Upper lobe of right lung (tissue), 1 donor: ENCODE measurements at regions not wholly inside any gene's neighbourhood (a gene's known extent, or its start where the extent isn't known, plus 50 kb on each side); places are given as distances from the start of the nearest gene placed in this dataset.

Experiments used
- ATAC-seq: fragments of 200-7000 bp; cut with Tn5 transposase; one replicate; pipeline ENCODE4 v1.9.1; 2020; ENCODE audit warnings: mild to moderate bottlenecking, moderate library complexity
- DNase-seq: peaks from one replicate; pipeline ENCODE4 v3.0.0-alpha.2; 2020
- H3K27ac ChIP-seq: fragments of 200-600 bp; one replicate; pipeline ENCODE4 v1.8.0; 2022
- H3K27me3 ChIP-seq: fragments of 200-600 bp; one replicate; pipeline ENCODE4 v1.8.0; 2022; ENCODE audit warnings: mild to moderate bottlenecking
- H3K36me3 ChIP-seq: fragments of 200-600 bp; one replicate; pipeline ENCODE4 v1.8.0; 2022
- H3K4me1 ChIP-seq: fragments of 200-600 bp; one replicate; pipeline ENCODE4 v1.8.0; 2022
- H3K4me3 ChIP-seq: fragments of 200-600 bp; one replicate; pipeline ENCODE4 v1.8.0; 2022; ENCODE audit warnings: mild to moderate bottlenecking
- H3K9me3 ChIP-seq: fragments of 200-600 bp; one replicate; pipeline ENCODE4 v1.8.0; 2022
- intact Hi-C: fragments of 100-400 bp; cut with DNase I; formaldehyde crosslinking; loops from one replicate; pipeline ENCODE4 v1.11.0; 2022
- TF ChIP-seq, protein P1 (sequence below): fragments of 200-600 bp; IDR thresholded peaks from one replicate; pipeline ENCODE4 v1.8.0; 2022; ENCODE audit warnings: antibody characterized with exemption
- donor health status: DM: no; HTN: yes; CAD: no; lungs with severe emphysema.

DNA sequence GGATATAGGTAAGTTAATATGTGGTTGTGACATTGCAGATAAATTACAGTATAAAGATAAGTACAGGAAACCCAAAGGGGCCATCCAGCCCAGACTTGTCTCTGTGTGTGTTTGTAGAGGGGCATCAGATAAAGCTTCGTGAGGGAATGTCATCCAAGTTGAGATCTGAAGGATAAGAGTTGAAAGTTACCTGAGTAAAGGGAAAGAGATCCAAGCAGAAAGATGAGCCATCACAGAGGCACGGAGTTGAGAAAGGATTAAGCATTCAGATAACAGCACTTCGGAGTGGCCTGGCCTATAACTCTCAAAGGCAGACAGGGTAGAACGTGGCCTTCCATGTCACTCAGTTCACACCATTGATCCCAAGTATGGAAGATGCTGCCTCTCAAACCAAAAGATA is 749.1 kb downstream of the ADGRL2 start:
- H3K27ac ChIP-seq = no peak overlapping the region
- H3K9me3 ChIP-seq = no peaks in the 10 kb centered on the region
- H3K36me3 ChIP-seq = no peaks in the 10 kb centered on the region
- H3K4me3 ChIP-seq = no peak overlapping the region
- no peak for ATAC-seq
- TF ChIP-seq, protein P1, sequence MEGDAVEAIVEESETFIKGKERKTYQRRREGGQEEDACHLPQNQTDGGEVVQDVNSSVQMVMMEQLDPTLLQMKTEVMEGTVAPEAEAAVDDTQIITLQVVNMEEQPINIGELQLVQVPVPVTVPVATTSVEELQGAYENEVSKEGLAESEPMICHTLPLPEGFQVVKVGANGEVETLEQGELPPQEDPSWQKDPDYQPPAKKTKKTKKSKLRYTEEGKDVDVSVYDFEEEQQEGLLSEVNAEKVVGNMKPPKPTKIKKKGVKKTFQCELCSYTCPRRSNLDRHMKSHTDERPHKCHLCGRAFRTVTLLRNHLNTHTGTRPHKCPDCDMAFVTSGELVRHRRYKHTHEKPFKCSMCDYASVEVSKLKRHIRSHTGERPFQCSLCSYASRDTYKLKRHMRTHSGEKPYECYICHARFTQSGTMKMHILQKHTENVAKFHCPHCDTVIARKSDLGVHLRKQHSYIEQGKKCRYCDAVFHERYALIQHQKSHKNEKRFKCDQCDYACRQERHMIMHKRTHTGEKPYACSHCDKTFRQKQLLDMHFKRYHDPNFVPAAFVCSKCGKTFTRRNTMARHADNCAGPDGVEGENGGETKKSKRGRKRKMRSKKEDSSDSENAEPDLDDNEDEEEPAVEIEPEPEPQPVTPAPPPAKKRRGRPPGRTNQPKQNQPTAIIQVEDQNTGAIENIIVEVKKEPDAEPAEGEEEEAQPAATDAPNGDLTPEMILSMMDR = no peak
- no peaks in the 10 kb centered on the region for H3K27me3 ChIP-seq
- H3K4me1 ChIP-seq = no peaks in the 10 kb centered on the region
- intact Hi-C loops = no loop called here
- DNase-seq = no peak

DNA sequence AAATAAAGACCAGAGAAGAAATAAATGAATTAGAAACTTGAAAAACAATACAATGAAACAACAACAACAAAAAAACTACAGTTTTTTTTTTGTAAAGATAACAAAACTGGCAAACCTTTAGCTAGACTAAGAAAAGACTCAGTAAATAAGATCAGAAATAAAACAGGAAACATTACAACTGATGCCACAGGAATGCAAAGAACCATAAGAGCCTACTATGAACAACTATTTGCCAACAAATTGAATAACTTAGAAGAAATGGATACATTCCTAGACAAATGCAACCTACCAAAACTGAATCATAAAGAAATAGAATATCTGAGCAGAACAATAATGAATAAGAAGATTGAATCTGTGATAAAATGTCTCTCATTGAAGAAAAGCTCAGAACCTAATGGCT is 742.0 kb downstream of the ADGRL2 start:
- Histone ChIP-seq H3K9me3 (no peaks in the 10 kb centered on the region), H3K4me1 (no peaks in the 10 kb centered on the region), H3K27me3 (no peaks in the 10 kb centered on the region), H3K36me3 (no peaks in the 10 kb centered on the region), H3K27ac (no peak overlapping the region), H3K4me3 (no peak overlapping the region)
- no peak for ATAC-seq
- TF ChIP-seq, protein P1 = no peak
- intact Hi-C loops = no loop called here
- no peak for DNase-seq

DNA sequence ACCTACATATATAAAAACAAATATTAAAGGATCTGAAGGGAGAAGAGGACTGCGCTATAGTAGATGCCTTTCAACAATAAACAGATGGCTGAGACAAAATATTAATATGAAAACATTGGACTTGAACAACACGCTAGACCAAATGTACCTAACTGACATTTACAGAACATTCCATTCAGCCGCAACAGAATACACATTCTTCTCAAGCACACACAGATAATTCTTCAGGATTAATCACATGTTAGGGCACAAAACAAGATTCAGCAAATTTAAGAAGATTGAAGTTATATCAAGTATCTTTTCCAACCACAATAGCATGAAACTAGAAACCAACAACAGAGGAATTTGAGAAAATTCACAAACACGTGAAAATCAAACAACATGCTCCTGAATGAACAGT is 741.4 kb downstream of the ADGRL2 start:
- TF ChIP-seq, protein P1 = no peak
- H3K4me1 ChIP-seq = no peaks in the 10 kb centered on the region
- no peak overlapping the region for H3K27ac ChIP-seq
- H3K4me3 ChIP-seq = no peak overlapping the region
- intact Hi-C loops = no loop called here
- ATAC-seq (no peak), DNase-seq (no peak)
- no peaks in the 10 kb centered on the region for H3K36me3 ChIP-seq
- H3K27me3 ChIP-seq = no peaks in the 10 kb centered on the region
- H3K9me3 ChIP-seq = no peaks in the 10 kb centered on the region

DNA sequence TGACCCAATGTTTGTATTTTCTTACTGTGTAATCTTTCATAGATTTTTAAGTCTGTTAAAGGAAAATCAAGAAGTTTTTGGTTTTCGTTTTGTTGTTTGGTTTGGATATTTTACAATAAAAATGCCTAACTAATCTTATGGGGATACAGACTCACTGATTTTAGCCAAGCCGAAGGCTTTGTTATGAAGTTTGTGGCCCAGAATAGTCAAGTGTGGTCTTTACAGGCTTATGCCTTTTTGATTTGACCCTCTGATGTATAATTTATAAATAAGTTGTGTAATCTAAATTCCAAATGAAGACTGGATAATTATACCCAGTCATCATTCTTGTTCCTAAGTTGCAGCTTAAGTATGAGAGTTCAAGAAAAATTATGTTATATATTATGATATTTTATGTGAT is 739.3 kb downstream of the ADGRL2 start:
- TF ChIP-seq, protein P1 = no peak
- H3K36me3 ChIP-seq = no peaks in the 10 kb centered on the region
- no peak overlapping the region for H3K27ac ChIP-seq
- H3K27me3 ChIP-seq = no peaks in the 10 kb centered on the region
- H3K4me1 ChIP-seq = no peaks in the 10 kb centered on the region
- ATAC-seq = no peak
- no peak for DNase-seq
- intact Hi-C loops = no loop called here
- no peak overlapping the region for H3K4me3 ChIP-seq
- H3K9me3 ChIP-seq = no peaks in the 10 kb centered on the region

DNA sequence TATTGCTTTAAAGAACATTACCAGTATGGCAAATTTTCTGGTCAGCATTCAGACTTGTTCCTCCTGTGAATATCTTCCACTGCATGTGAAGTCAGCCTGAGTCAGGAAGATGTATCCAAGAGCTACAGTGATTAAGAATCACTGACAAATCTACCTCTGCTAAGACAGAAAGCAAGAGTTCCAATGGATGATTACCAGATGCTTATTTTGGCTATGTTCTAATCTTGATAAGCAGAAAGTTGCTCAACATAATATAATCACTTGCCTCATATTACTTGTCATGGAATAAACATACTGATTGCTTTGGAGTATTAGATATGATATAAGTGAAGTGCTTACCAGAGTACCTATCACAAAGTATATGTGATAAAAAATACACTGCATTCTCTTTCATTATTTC is 738.1 kb downstream of the ADGRL2 start:
- intact Hi-C loops = no loop called here
- Histone ChIP-seq H3K9me3 (no peaks in the 10 kb centered on the region), H3K27me3 (no peaks in the 10 kb centered on the region), H3K4me3 (no peak overlapping the region), H3K36me3 (no peaks in the 10 kb centered on the region), H3K27ac (no peak overlapping the region), H3K4me1 (no peaks in the 10 kb centered on the region)
- ATAC-seq = no peak
- TF ChIP-seq, protein P1 = no peak
- no peak for DNase-seq

DNA sequence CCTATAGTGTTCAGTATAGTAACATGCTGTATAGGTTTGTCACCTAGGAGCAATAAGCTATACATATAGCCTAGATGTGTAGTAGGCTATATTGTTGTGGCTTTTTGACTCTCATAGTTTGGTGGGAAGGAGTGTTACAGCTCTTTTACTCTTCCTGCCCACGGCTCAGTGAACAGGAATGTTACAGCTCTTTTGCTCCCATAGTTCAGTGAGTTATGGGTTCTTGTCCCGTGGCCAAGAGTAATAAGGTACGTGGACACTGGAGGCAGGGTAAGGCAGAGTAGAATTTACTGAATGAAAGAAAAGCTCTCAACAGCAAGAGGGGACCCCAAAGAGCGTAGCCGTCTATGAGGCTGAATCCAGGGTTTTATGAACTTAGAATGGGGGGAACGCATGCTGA is 734.3 kb downstream of the ADGRL2 start:
- no peaks in the 10 kb centered on the region for H3K27me3 ChIP-seq
- DNase-seq = no peak
- TF ChIP-seq, protein P1 = no peak
- H3K27ac ChIP-seq = no peak overlapping the region
- no peak for ATAC-seq
- no peaks in the 10 kb centered on the region for H3K9me3 ChIP-seq
- no peaks in the 10 kb centered on the region for H3K4me1 ChIP-seq
- no peak overlapping the region for H3K4me3 ChIP-seq
- H3K36me3 ChIP-seq = no peaks in the 10 kb centered on the region
- intact Hi-C loops = no loop called here
